GM18505 (cell line): ENCODE measurements at regions not wholly inside any gene's neighbourhood (a gene's known extent, or its start where the extent isn't known, plus 50 kb on each side); places are given as distances from the start of the nearest gene placed in this dataset.

Experiments used
- ATAC-seq: cut with Tn5 transposase; IDR thresholded peaks from one replicate; pipeline ENCODE4 v1.9.1; 2021; ENCODE audit not compliant: unreplicated experiment
- POLR2A ChIP-seq: IDR thresholded peaks from 4 replicates; pipeline ENCODE4 v1.6.1; 2011; ENCODE audit warnings: borderline replicate concordance; ENCODE audit not compliant: insufficient read depth, insufficient read length; ENCODE audit errors: extremely low read depth

- ATAC-seq, result no peak
- no peak for TF ChIP-seq POLR2A
These were observed 73.0 kb upstream of the PTCHD4 start for GRCh38 chr6:48183811-48184605.

DNA sequence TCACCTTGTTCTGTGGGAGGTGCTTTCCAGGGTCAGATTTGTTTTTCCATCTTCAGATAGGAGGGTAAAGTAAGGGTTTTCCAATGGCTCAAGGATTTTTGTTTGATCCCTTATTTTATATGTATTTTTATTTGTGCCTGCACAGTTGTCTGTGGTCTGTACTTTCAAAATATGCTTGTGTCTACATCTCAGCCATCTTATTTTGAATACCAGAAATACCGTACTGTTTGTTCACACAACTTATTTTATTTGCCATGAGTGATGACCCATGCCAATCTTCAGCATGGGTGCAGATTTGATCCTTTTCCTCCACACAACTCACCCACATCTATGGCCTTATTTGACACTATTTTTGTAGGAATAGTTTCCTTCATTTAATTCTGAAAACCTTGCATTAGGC is 72.2 kb upstream of the PTCHD4 start:
- no peak for ATAC-seq
- TF ChIP-seq POLR2A, result no peak

- no peak for ATAC-seq
These were observed 67.7 kb upstream of the PTCHD4 start for GRCh38 chr6:48178700-48179099.

GRCh38 chr6:48177786-48178185 is 66.8 kb upstream of the PTCHD4 start:
- no peak for TF ChIP-seq POLR2A
- ATAC-seq, result no peak

More at GRCh38 chr6:48178700-48179099, 67.7 kb upstream of the PTCHD4 start:
- TF ChIP-seq POLR2A, result no peak

- TF ChIP-seq POLR2A, result no peak
- no peak for ATAC-seq
These were observed 65.8 kb upstream of the PTCHD4 start for GRCh38 chr6:48176645-48177308.

DNA sequence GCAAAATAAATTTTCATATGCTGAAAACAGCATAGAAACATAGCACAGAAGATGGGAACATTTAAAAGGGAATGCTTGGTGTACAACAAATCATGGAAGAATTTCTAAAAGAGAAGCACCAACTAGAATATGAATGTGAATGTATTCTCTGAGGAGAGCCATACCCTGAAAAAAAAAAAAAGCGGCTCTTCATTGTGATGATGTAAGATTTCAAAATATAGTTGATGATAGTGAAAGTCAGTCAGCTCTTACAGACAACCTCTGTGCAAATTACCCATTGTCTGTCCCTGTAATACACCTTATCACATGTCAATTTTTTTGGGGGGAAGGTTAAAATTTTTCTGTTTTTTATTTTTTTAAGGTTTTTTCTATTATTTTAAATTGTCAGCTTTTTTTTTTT is 58.6 kb upstream of the PTCHD4 start:
- TF ChIP-seq POLR2A, result no peak
- ATAC-seq, result no peak
